B cell (primary cell): ENCODE measurements at regions not wholly inside any gene's neighbourhood (a gene's known extent, or its start where the extent isn't known, plus 50 kb on each side); places are given as distances from the start of the nearest gene placed in this dataset.

Experiments
- ATAC-seq: fragments of 200-7000 bp; cut with Tn5 transposase; one replicate; pipeline ENCODE4 v1.10.0; 2021; ENCODE audit warnings: low read depth, mild to moderate bottlenecking, moderate number of reproducible peaks, moderate library complexity
- CTCF ChIA-PET: fragments of 350-600 bp; sonication (Branson Sonifier 250); formaldehyde crosslinking; loops from one replicate; lab custom pipeline; 2021; ENCODE audit warnings: antibody characterized with exemption, inconsistent platforms; lab: Charles Lee
- POLR2A ChIA-PET: fragments of 350-600 bp; sonication (Branson Sonifier 250); formaldehyde crosslinking; loops from one replicate; lab custom pipeline; 2021; ENCODE audit warnings: antibody characterized with exemption; lab: Charles Lee
- DNase-seq: peaks from one replicate; pipeline ENCODE4 v3.0.0; 2013
- H2AFZ ChIP-seq: 2 replicates; pipeline ENCODE4 v1.6.1; 2012; ENCODE audit warnings: mild to moderate bottlenecking, low read depth, low read length; ENCODE audit not compliant: insufficient read depth, poor library complexity, severe bottlenecking
- H3K27ac ChIP-seq, 2 donors: 1 replicate in 1 of 2; 2 replicates in 1 of 2; pipeline ENCODE4 v1.5.1; 2012 to 2013; ENCODE audit warnings: low read length in 2 of 2, mild to moderate bottlenecking in 2 of 2, moderate library complexity in 1 of 2
- H3K27me3 ChIP-seq, 4 experiments: fragments of 200-600 bp in 1 of 4; sonication (generic) in 1 of 4; replicated peaks in 1 of 4; 1 replicate in 2 of 4; 2 replicates in 2 of 4; pipeline versions ENCODE4 v1.6.1 to v1.7.0; 2013 to 2016; ENCODE audit warnings: low read length in 3 of 4, mild to moderate bottlenecking in 2 of 4, mixed read lengths in 1 of 4, moderate library complexity in 1 of 4; ENCODE audit not compliant: insufficient read depth in 4 of 4, control insufficient read depth in 3 of 4; ENCODE audit errors: control extremely low read depth in 1 of 4
- H3K36me3 ChIP-seq, 2 experiments: replicated peaks in 1 of 2; 1 replicate in 1 of 2; 2 replicates in 1 of 2; pipeline versions ENCODE4 v1.6.1 to v1.7.1; 2013; ENCODE audit warnings: low read length in 1 of 2; ENCODE audit not compliant: insufficient read depth in 2 of 2, control insufficient read depth in 1 of 2; ENCODE audit errors: control extremely low read depth in 1 of 2, extremely low read depth in 1 of 2
- H3K4me1 ChIP-seq, 2 donors: fragments of 200-600 bp in 1 of 2; sonication (generic) in 1 of 2; 1 replicate in 1 of 2; 2 replicates in 1 of 2; pipeline versions ENCODE4 v1.5.1 to v1.6.1; 2013 to 2017; ENCODE audit warnings: low read length in 2 of 2; ENCODE audit not compliant: control insufficient read depth in 2 of 2, insufficient read depth in 2 of 2
- H3K4me2 ChIP-seq: replicated peaks from 2 replicates; pipeline ENCODE3; 2012; ENCODE audit warnings: mild to moderate bottlenecking, low read depth, low read length; ENCODE audit not compliant: poor library complexity, severe bottlenecking
- H3K4me3 ChIP-seq, 5 experiments: fragments of 200-600 bp in 1 of 5; sonication (generic) in 1 of 5; 1 replicate in 3 of 5; 2 replicates in 2 of 5; pipeline versions ENCODE4 v1.5.1 to v1.7.0; 2011 to 2016; ENCODE audit warnings: low read length in 4 of 5, mild to moderate bottlenecking in 4 of 5, low read depth in 2 of 5, control low read depth in 1 of 5, moderate library complexity in 1 of 5; ENCODE audit not compliant: insufficient read depth in 1 of 5; ENCODE audit errors: control extremely low read depth in 1 of 5, extremely low read depth in 1 of 5
- H3K79me2 ChIP-seq: fragments of 200-600 bp; sonication (generic); one replicate; pipeline ENCODE4 v1.6.0; 2016; ENCODE audit warnings: low read length; ENCODE audit not compliant: control insufficient read depth, insufficient read depth
- H3K9ac ChIP-seq: fragments of 200-600 bp; sonication (generic); 2 replicates; pipeline ENCODE4 v1.6.1; 2017; ENCODE audit warnings: mild to moderate bottlenecking, low read length, moderate library complexity
- H3K9me3 ChIP-seq, 3 donors: one replicate each; pipeline versions ENCODE4 v1.6.1 to v1.7.1; 2013; ENCODE audit warnings: low read length in 2 of 3; ENCODE audit not compliant: control insufficient read depth in 2 of 3, insufficient read depth in 1 of 3; ENCODE audit errors: control extremely low read depth in 1 of 3
- H4K20me1 ChIP-seq: 2 replicates; pipeline ENCODE4 v1.6.0; 2012; ENCODE audit warnings: mild to moderate bottlenecking, low read length; ENCODE audit not compliant: insufficient read depth, control insufficient read depth, poor library complexity, severe bottlenecking
- H3K27ac Mint-ChIP-seq: one replicate; pipeline ENCODE4 v1.8.0; 2021; ENCODE audit warnings: mixed read lengths
- H3K27me3 Mint-ChIP-seq: one replicate; pipeline ENCODE4 v1.8.0; 2021; ENCODE audit warnings: mixed read lengths
- H3K4me1 Mint-ChIP-seq: one replicate; pipeline ENCODE4 v1.8.0; 2021; ENCODE audit warnings: mixed read lengths
- H3K4me3 Mint-ChIP-seq: one replicate; pipeline ENCODE4 v1.8.0; 2021; ENCODE audit warnings: mixed read lengths
- H3K9me3 Mint-ChIP-seq: one replicate; pipeline ENCODE4 v1.8.0; 2022; ENCODE audit warnings: mixed read lengths; ENCODE audit not compliant: insufficient read depth
- EZH2 ChIP-seq: IDR thresholded peaks from 2 replicates; pipeline ENCODE4 v1.6.1; 2012; ENCODE audit warnings: borderline replicate concordance, low read depth, mild to moderate bottlenecking, moderate library complexity, low read length; ENCODE audit not compliant: insufficient read depth, poor library complexity, severe bottlenecking
- WGBS: methylation state at CpG from one replicate; pipeline ENCODE4 v1.1.5; 2013; ENCODE audit warnings: missing lambda C conversion rate; ENCODE audit not compliant: insufficient coverage; 5-methylcytosine and 5-hydroxymethylcytosine counted together
- intact Hi-C: fragments of 100-400 bp; cut with micrococcal nuclease; formaldehyde crosslinking; loops from one replicate; pipeline ENCODE4 v1.10.0; 2022
- TF ChIP-seq, protein P1 (sequence below): fragments of 200-600 bp; IDR thresholded peaks from one replicate; pipeline ENCODE4 v1.8.0; 2022; ENCODE audit warnings: antibody characterized with exemption, mild to moderate bottlenecking

DNA sequence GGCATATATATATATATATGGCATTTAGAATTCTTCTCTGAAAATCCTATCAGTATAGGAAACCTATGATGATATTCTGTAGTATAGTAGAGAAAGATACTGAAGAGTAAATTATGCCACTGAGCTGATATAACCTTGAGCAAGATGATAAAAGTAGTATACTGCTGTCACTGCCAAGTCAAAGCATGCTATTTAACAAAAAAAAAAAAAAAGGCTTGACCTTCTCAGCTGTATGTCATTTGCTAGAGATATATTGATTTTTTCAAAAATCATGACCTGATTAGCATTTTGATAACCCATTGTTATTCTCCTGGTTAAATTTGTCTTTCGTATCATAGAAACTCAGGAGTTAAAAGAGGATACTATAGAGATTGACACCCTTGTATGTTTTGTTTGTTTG lies 299.4 kb downstream of the ADAMTS20 start:
- no CpG with 5 or more reads among the region's 1 CpG for WGBS
- no peaks in the 10 kb centered on the region for H4K20me1 ChIP-seq
- H3K9ac ChIP-seq: no peak overlapping the region
- no peaks in the 10 kb centered on the region for H3K4me1 Mint-ChIP-seq
- H3K27ac Mint-ChIP-seq: no peak overlapping the region
- H3K9me3 Mint-ChIP-seq: no peaks in the 10 kb centered on the region
- no peak for DNase-seq
- H3K4me1 ChIP-seq: no peaks in the 10 kb centered on the region
- no peak for TF ChIP-seq EZH2
- TF ChIP-seq, protein P1, sequence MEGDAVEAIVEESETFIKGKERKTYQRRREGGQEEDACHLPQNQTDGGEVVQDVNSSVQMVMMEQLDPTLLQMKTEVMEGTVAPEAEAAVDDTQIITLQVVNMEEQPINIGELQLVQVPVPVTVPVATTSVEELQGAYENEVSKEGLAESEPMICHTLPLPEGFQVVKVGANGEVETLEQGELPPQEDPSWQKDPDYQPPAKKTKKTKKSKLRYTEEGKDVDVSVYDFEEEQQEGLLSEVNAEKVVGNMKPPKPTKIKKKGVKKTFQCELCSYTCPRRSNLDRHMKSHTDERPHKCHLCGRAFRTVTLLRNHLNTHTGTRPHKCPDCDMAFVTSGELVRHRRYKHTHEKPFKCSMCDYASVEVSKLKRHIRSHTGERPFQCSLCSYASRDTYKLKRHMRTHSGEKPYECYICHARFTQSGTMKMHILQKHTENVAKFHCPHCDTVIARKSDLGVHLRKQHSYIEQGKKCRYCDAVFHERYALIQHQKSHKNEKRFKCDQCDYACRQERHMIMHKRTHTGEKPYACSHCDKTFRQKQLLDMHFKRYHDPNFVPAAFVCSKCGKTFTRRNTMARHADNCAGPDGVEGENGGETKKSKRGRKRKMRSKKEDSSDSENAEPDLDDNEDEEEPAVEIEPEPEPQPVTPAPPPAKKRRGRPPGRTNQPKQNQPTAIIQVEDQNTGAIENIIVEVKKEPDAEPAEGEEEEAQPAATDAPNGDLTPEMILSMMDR: no peak
- no peak overlapping the region for H3K4me3 ChIP-seq
- intact Hi-C loops: no loop called here
- ChIA-PET CTCF (no interaction called here), POLR2A (no interaction called here)
- no peak for ATAC-seq
- H3K4me3 Mint-ChIP-seq: no peak overlapping the region
- no peaks in the 10 kb centered on the region for H3K36me3 ChIP-seq
- H3K79me2 ChIP-seq: no peaks in the 10 kb centered on the region
- no peak overlapping the region for H3K27ac ChIP-seq
- no peak overlapping the region for H3K4me2 ChIP-seq
- H2AFZ ChIP-seq: no peak overlapping the region
- peaks cover 0 to 3% (median 0%) of the 10 kb centered on the region in 3 donors for H3K9me3 ChIP-seq
- H3K27me3 Mint-ChIP-seq: no peaks in the 10 kb centered on the region
- no peaks in the 10 kb centered on the region for H3K27me3 ChIP-seq

DNA sequence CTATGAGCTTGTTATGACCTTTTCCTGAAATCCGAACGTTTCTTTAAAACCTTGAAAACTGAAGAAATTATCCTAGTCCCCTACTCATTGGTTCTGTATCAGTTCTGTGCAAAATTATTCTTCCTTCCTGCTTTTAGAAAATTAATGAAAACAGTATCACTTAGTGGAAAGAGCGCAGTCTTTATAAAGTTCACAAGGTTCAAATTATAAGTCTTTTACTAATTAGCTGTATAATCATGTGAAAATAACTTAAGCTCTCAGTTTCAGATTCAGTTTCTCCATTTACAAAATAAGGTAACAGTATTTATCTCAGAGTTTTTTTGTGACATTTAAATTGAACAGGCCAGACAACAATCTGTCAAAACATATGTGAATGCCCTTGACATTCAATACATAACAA lies 306.1 kb downstream of the ADAMTS20 start:
- H3K27me3 ChIP-seq: no peaks in the 10 kb centered on the region
- ATAC-seq: no peak
- no CpG with 5 or more reads among the region's 3 CpGs for WGBS
- ChIA-PET POLR2A (no interaction called here), CTCF (no interaction called here)
- TF ChIP-seq EZH2: no peak
- TF ChIP-seq, protein P1: no peak
- no peak for DNase-seq
- H3K9ac ChIP-seq: no peak overlapping the region
- H3K9me3 ChIP-seq: no peaks in the 10 kb centered on the region
- Mint-ChIP-seq H3K27ac (no peak overlapping the region), H3K27me3 (peaks cover 7% of the 10 kb centered on the region), H3K9me3 (peaks cover 2% of the 10 kb centered on the region), H3K4me1 (no peaks in the 10 kb centered on the region), H3K4me3 (no peak overlapping the region)
- H3K27ac ChIP-seq: no peak overlapping the region
- no peak overlapping the region for H2AFZ ChIP-seq
- intact Hi-C loops: no loop called here
- H3K36me3 ChIP-seq: no peaks in the 10 kb centered on the region
- H3K4me1 ChIP-seq: no peaks in the 10 kb centered on the region
- no peaks in the 10 kb centered on the region for H3K79me2 ChIP-seq
- H3K4me3 ChIP-seq: no peak overlapping the region
- no peak overlapping the region for H3K4me2 ChIP-seq
- H4K20me1 ChIP-seq: no peaks in the 10 kb centered on the region
